Skin of body (tissue), 1 donor: ENCODE measurements at regions not wholly inside any gene's neighbourhood (a gene's known extent, or its start where the extent isn't known, plus 50 kb on each side); places are given as distances from the start of the nearest gene placed in this dataset.
A peak's percentile ranks its signal among the peaks of the same experiment; 100 is the strongest.

Experiments
- DNase-seq: peaks from one replicate; lab custom pipeline; 2025; lab: John Stamatoyannopoulos, UW

DNA sequence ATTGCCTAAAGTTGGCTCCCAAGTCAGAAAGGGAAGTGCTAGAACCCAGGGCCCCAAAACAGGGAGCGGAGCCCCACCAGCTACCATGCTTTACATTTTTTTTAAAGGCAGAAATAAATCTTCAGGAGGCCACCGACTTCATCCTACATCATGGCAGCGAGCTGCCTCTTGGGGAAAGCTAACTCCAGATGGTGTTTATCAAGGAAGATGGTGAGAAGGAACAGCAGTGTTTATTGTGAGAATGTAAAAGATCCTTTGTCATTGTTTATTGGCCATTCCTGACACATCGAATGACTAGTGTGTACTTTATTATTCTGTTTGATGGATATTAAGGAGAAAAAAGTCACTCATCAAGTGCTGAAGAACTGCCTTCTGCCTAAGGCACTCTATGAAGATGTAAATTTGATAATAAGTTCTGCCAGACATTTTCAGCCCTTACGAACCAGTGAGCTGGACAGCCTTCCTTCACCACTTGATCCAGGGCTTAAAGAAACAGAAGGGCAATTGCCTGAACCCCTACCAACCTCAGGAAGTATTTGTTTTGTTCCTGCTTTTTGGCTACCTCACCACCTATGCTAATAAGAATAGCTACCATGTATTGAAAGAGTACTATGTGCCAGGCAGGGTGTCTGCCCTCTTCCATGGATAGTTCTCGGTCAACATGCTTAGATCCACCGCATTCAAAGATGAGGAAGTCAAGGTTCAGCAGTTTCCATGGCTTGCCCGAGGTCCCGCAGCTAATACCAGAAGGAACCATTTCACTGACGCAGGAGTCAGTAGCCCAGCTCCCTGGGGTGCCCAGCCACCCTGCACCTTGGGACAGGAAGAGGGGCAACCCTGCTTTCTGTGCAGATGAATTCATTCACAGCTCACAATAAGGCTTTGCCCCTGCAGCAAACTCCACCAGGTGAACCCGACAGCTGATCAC is 194.7 kb upstream of the RREB1 start:
- no peak for DNase-seq

DNA sequence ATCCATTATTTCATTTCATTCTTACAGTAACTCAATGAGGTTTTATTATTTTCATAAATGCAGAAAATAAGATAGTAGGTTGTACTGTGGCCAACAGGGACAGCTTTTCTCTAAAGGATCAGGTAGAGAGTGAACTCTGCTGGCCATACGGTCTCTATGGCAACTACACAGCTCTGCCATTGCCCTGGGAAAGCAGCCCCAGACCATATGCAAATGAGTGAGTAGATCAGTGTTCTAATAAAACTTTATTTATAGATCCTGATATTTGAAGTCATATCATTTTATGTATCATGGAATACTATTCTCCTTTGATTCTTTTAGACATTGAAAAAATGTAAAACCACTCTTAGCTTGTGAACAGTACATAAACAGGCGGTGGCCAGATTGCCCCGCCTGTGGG is 192.5 kb upstream of the RREB1 start:
- no peak for DNase-seq

DNA sequence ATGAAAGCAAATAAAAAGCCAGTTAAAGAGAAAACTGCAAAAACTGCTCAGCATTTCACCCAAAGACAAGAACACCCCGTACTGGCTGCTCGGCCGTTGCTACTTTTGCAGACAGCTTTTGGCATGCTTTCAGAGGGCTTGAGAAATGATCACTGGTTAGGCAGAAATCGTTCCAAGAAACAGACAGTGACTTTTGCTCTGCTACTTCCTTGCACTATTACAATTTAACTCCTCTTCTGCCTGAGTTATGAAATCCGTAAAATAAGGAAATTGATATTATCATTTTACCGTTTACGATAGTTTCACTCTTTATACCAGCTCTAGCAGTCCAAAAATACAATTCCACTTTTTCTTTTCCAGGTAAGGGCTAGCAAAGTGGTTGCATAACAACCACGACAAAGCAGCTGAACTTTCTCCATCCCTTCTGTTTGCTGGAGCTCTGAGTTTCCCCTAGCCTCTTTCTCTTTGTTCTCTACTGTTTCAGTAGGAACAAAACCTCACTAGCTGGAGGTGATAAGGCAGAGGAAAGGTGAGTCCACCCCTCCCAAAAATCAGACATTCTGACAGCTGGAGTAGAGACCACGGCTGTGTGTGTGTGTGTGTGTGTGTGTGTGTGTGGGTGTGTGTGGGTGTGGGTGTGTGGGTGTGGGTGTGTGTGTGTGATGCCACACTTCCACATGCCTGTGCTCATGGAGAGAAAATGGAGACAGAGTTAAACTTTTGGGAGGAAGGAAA is 191.8 kb upstream of the RREB1 start:
- peak; percentile 82 for DNase-seq

DNA sequence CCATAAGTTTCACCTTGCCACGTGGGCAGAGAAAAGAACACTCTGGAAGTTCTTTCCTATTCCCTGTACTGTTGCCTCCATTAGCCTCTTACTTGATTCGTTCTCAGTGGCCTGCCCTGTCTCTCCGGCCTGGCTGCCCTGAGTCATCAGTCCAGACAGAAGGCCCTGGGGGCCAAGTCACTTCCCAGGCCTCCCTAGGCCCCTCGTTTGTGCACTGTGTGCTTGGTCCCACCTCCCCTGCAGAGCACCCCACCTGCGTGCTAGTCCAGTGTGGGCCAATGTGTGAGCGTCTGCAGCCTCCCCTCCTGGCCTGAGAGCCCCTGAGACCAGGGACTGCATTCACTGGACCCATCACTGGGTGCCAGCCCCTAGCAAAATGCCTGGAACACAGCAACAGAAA is 191.2 kb upstream of the RREB1 start:
- no peak for DNase-seq

DNA sequence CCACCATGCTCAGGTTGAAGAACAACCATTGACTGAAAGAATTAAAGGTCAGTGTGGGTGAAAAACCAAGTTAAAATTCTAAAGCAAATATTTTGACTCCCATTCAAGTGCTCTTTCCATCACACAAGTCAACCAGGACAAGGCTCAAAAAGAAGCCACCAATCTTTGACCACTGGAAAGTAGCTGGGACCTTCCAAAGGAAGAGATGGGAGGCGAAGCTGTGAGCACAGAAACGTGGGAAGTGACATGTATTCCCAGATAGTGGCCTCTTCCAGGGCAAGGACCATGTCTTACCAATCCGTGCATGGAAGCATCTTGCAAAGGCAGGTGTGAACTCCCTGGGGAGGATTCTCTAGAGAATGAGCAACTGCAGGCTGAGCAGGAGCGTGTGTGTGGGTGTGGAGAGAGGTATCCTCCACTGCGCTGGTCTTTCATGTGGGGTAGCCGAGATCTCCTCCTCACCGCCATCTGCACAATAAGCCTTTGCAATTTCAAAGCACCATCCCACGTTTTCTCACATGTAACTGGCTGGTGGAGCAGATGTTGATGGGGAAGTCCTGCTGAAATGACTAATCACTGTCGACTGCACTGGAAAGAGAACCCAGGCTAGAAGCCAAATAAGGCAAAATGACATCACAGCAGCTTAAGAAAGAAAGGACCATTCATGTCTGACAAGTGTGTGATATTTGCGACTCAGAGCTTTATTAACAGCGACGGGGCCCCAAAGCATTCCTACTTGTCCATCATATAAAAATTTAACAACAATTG is 189.4 kb upstream of the RREB1 start:
- DNase-seq = peak; percentile 13

DNA sequence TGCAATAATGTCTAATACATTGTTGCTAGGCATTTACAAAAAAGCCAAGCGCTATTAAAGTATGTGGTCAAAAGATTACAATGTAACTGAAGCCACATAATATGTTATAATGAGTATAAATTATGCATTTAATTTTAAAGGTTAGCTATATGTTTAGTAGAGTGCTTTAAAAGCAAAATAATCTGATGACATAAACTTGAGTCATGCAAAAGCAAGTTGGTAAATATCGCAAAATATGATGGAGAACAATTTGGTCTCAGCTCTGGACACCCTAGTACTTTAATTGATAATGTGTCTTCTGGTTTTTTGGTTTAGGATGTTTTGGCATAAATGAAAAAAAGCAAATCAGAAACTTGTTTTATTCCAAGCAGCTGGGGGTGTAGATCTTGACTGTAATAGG is 188.6 kb upstream of the RREB1 start:
- DNase-seq = no peak

DNA sequence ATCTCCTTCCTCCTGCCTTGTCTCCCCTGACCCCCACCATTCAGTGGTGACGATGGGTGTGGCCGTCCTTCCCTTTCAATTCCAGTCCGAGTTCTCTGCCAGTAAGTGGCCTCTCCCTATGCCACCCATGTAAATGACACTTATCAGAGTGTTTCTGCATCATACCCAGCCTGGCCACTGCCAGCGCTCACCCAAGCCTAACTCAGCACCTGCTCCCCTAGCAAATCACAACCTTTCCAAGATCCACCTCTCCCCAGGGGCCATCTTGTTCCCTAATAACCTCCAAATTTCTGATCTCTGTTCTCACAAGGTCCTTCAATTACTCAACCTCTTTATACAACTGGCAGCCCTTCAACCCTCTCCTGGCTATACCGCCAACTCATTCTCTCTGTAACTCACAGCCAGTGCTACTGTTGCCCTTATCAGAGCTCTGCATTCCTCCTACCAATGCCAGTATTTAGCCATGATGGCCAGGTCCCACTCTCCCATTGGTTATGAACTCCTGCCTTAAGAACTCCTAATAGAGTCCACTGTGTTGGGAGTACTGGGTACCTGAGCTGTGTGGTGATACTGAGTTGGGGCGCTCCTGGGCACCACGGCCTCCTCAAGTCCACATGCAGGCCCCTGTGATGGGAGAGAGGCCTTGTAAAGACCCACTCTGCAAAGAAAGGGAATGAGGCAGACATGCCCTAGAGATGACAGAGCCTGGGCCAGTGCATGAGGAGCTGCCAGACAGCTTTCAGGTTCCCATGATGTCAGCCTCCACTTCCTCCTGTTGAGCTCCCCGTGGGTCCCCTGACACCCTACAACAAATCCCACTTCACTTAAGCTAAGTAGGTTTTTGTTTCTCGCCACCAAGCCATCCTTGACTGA is 187.4 kb upstream of the RREB1 start:
- no peak for DNase-seq

DNA sequence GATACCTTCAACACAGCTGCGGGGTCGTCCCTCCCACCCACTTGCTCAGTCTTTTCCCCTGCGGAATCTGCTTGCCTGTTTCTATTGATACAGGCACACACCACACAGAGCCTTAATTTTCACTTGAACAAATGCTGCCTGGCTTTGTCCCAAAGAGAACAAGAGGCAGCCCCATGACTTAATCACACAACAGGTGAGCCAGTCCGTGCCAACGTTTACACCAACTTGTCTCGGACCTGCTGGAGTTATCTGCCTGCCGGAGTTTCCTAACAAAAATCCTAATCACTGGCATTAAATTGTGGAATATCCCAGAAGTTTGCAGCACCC is 186.8 kb upstream of the RREB1 start:
- DNase-seq = no peak

DNA sequence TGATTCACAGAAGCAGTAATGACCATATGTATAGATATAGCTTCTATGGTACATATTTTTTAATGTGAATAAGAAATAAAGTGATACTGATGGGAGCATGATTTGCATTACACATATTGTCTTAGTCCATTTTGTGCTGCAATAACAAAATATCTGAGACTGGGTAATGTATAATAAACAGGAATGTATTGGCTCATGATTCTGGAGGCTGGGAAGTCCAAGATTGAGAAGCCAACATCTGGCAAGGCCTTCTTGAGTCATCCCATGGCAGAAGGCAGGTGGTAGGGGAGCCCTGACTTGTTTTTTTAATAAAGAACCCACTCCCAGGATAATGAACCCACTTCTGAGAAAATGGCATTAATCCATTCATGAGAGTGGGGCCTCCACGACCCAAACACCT is 185.6 kb upstream of the RREB1 start:
- DNase-seq = no peak

DNA sequence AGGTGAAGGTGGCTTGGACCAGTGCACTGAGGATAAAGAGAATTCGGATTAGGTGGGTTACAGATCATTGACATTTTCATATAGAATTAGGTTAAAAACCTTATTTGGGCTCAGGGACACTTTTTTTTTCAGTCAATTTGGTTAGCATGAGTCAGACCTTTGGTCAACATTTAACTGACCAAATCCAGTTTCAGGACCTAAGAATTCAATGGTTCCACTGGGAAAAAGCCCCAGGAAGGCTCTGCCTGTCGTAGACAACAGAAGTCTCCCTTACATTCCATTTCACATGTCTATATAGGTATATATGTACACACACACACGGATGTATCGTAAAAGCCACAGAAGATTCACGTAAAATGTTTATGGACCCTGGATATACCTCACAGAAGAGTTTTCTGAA is 184.2 kb upstream of the RREB1 start:
- no peak for DNase-seq

DNA sequence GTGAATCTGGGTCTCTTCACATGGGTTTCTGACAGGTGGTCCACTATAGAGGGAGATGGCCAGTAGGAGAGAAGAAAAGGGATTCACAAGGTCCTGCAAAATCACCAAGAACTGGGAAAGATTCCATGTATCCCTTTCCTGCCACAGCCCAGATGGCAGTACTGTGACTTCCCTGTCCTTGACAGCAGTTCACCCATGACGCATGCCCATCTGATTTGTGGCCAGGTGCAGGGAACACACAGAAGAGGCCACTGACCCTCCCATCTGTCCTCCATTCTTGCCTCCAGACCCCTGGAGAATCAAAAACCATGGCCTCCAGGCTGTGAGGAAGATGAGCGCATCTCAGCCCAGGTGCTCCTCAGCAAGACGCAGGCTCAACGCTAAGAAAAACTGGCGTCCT is 183.1 kb upstream of the RREB1 start:
- DNase-seq = no peak

DNA sequence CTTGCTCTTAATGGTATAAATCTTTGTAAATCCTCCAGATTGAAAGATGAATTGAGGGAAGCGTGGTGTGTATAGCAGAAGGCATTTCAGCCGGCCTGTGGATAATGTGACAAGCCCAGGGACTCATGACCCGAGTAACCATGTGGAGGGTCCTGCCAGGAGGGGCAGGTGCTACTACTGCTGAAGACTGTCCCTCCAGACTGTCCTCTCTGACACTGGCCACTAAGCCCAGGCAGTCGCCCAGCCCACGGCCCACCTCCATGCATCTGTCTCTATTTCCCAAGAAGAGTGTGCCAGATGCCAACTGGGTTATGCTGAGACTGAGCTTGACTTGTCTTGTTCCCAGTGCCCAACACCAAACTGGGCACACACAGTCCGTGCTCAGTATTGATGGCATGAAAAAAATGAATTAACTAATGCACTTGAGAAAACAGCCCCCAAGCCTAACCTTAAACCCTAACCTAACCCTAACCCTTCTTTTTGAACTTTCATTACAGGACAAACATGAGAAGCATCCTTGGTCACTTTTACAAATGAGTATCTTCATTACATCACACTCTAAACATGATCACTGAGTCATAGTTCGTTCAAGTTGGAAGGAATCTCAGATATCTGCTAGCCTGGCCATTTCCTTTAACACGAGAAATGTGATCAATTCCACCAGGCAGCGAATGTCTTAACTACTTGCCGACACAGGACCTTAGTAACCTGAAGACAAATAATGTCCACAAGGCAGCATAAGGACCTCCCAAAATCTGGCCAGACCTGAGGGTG is 182.2 kb upstream of the RREB1 start:
- DNase-seq = no peak

DNA sequence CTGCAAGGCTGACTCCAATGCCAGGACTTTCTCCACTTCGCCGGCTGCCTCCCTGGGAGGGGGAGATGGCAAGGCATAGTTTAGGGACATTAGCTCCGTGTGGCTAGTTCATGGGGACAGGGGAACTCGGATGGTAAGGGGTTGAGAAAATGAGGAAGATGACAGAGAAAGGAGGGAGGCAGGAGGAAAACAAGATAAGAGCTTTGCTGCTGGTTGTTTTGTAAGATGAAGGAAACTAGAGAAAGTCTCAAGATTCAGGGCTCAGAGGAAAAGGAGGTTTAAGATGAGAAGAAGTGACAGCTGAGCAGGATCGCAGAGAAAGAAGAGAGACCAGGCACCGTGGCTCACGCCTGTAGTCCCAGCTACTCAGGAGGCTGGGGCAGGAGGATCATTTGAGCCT is 180.9 kb upstream of the RREB1 start:
- no peak for DNase-seq

DNA sequence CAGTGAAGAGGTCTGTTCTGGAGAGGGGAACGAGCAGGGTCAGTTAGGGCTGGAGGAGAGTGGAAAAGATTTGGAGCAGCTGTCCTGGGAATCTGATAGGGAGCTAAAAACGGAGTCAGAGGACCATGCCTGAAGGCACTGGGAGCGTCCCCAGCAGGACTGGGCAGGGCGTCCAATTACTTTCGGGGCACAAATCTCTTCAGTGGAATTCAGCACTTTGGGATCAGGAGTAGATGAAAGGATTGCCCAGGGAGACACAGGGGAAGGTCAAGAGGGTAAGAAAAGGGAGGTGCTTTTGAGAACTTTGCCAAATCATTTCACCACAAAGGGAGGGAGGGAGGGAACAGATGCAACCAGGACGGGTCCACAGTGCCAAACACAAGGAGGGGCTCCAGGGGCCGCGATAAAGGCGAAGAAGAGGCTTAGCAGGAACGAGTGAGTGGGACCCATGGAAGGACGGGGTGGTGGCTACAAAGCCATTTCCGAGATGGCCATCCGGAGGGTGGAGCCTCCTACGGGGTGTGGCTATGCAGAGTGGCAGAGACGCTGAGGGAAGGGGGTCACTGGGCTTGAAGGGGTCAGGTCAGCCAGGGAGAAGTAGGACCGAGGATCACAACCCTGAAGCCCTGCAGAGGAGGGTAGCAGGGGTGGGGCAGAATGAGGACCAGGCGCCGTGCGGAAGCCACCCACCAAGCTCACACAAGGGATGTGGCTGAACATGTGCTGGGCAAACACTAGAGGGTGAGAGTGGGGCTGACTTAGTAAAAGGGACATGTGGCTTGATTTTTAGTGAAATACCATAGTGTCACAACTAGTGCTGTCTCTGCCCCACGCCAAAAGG is 180.0 kb upstream of the RREB1 start:
- DNase-seq = no peak

DNA sequence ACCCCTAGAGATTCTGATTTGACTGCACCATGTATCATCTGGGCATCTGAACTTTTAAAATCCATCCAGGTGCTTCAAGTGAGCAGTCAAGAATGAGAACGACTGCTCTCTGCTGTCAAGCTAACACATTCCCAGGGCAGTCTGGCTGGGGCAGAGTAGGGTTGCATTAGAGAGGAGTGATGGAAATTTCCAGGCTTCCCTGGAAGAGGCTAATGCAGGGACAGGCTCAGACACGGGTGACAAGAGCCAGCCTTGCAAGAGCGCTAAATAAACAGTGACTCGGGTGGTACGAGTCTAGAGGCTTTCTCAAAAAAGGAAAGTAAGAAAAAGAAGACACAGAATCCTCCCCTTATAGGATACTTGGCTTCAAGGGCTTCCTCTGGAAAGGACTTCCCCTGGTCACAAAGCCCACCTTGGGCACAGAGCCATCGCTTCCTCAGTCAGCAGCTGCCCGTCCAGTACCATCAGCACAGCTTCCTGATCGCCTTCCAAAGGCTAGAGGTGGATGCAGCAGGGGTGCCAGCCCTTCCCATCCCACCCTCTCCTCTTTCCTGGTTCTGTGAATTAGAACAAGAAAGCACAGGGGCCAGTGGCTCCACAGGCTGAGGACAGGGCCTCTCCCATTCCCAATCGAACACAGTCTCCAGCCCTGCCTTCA is 177.4 kb upstream of the RREB1 start:
- no peak for DNase-seq

DNA sequence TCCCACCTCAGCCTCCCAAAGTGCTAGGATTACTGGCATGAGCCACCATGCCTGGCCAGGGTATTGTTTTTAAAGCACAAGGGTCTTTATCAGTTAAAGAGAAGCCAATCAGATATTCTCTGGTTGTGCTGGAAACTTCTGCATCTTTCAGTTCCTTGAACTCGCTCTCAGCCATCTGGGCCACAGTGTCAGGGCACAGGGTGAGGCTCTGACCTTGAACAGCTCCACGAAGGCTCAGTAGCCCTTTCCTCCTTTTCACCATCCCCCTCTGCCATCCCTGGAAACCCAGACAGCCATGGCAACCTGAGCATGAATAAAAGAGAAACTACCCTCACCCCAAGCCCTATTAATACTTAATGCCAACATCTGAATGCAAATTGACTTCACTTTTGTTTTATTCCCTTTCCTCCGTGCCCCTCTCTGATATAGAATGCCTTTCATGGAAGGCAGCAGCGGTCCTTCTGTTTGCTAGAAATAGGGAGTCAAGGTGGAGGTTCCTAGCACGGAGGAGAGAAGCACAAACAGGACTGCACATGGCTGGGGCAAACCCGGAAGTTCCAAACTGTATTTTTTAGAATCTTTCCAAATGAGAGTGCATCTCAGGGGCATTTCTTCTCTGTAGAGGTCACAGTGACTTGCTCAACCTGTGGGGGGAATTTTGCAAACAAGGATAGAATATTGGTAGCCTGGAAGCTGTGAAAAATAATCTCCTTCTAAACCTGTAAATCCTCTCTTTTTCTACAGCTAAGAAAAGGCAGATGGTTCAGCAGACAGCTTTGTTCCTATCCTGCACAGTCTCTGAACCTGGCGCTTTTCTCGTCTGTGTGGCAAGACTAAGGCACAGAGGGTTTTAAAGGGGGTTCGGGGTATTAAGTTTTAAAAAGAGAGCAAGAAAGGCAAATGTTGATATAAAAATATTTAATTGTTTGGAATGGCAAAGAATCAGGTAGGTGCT is 176.4 kb upstream of the RREB1 start:
- DNase-seq = no peak

DNA sequence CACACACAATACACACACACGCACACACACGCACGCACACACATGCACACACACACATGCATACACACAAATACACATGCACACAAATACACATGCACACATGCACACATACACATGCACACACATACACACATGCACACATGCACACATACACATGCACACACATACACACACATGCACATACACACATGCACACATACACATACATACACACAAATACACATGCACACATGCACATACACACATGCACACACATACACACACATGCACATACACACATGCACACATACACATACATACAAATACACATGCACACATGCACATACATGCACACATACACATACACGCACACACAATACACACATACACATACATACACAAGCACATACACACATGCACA is 175.4 kb upstream of the RREB1 start:
- DNase-seq = no peak

DNA sequence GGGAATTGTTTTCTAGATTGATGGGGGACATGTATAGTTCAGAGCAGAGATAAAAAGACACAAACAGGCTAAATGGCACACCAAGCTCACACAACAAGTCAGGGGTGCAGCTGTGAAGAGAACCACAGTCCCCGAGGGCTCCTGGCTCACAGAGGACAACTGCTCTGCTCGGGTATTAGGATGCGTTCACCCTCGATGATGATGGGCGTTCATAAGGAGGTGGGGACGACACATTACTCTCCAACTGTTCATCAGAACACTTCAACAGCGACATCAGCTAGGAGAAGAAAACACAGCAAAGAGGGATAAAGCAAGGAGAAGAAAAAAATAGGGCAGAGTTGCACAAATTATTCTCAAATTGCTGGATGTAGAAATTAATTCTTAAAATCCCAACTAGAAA is 174.8 kb upstream of the RREB1 start:
- no peak for DNase-seq
